Stimulated activated CD4-positive, alpha-beta T cell treated with anti-CD3 and anti-CD28 coated beads, TNF-alpha, amount 100 ng/mL, for 1 hour (primary cell): ENCODE measurements at regions not wholly inside any gene's neighbourhood (a gene's known extent, or its start where the extent isn't known, plus 50 kb on each side); places are given as distances from the start of the nearest gene placed in this dataset.

Experiments
- DNase-seq, 3 donors: peaks; one replicate each; pipeline ENCODE4 v3.0.0-alpha.2; 2020; ENCODE audit warnings: low read depth in 3 of 3, low spot score in 1 of 3

- no peak for DNase-seq
Measured at GRCh38 chr2:204315236-204315662, 230.0 kb upstream of the PARD3B start.

GRCh38 chr2:204317640-204318039, 227.6 kb upstream of the PARD3B start:
- no peak for DNase-seq

- no peak for DNase-seq
Measured at GRCh38 chr2:204321027-204321800, 224.1 kb upstream of the PARD3B start.

GRCh38 chr2:204321910-204322751, 223.1 kb upstream of the PARD3B start:
- DNase-seq: no peak

GRCh38 chr2:204325468-204325867, 219.8 kb upstream of the PARD3B start:
- DNase-seq: peak; percentile 9 to 29 (median 16)

- DNase-seq: no peak
Measured at GRCh38 chr2:204328373-204328772, 216.9 kb upstream of the PARD3B start.

- no peak for DNase-seq
Measured at GRCh38 chr2:204329016-204329415, 216.3 kb upstream of the PARD3B start.

GRCh38 chr2:204329532-204329931, 215.7 kb upstream of the PARD3B start:
- no peak for DNase-seq

GRCh38 chr2:204331180-204331579, 214.1 kb upstream of the PARD3B start:
- no peak for DNase-seq

- DNase-seq: no peak
Measured at GRCh38 chr2:204331988-204332387, 213.3 kb upstream of the PARD3B start.

- DNase-seq: no peak
Measured at GRCh38 chr2:204332706-204333105, 212.6 kb upstream of the PARD3B start.

- no peak for DNase-seq
Measured at GRCh38 chr2:204333861-204334260, 211.4 kb upstream of the PARD3B start.

- DNase-seq: no peak
Measured at GRCh38 chr2:204335451-204336058, 209.7 kb upstream of the PARD3B start.

GRCh38 chr2:204336153-204336744, 209.0 kb upstream of the PARD3B start:
- no peak for DNase-seq

GRCh38 chr2:204337638-204338037, 207.6 kb upstream of the PARD3B start:
- DNase-seq: no peak

GRCh38 chr2:204339212-204339715, 206.0 kb upstream of the PARD3B start:
- no peak for DNase-seq

- DNase-seq: no peak
Measured at GRCh38 chr2:204340511-204340910, 204.8 kb upstream of the PARD3B start.

GRCh38 chr2:204341887-204342276, 203.4 kb upstream of the PARD3B start:
- DNase-seq: no peak

- DNase-seq: no peak
Measured at GRCh38 chr2:204343685-204344084, 201.6 kb upstream of the PARD3B start.

- DNase-seq: no peak
Measured at GRCh38 chr2:204344119-204344518, 201.2 kb upstream of the PARD3B start.

- DNase-seq: no peak
Measured at GRCh38 chr2:204346906-204347305, 198.4 kb upstream of the PARD3B start.
